ENCODE measurements at regions not wholly inside any gene's neighbourhood (a gene's known extent, or its start where the extent isn't known, plus 50 kb on each side); places are given as distances from the start of the nearest gene placed in this dataset.

DNA sequence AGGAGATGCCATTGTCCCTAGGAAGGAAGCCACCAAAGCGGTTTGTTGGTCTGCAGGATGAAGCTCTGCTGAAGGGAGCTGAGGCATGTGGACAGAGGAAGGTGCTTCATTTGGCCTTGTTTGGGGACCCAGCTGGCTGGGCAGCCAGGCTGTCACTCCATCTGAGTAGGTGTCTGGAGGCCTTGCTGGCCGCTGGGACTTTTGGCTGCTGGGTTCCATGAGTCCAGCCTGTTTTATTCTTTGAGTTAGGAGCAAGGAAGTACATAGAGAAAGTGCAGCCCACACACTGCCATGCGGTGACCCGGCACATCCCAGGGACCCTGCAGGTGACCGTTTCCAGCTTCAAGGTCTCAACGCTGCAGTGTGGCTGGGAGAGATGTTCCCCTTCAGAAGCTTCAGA lies 251.2 kb upstream of the IRX4 start:
- TF ChIP-seq, protein P1, sequence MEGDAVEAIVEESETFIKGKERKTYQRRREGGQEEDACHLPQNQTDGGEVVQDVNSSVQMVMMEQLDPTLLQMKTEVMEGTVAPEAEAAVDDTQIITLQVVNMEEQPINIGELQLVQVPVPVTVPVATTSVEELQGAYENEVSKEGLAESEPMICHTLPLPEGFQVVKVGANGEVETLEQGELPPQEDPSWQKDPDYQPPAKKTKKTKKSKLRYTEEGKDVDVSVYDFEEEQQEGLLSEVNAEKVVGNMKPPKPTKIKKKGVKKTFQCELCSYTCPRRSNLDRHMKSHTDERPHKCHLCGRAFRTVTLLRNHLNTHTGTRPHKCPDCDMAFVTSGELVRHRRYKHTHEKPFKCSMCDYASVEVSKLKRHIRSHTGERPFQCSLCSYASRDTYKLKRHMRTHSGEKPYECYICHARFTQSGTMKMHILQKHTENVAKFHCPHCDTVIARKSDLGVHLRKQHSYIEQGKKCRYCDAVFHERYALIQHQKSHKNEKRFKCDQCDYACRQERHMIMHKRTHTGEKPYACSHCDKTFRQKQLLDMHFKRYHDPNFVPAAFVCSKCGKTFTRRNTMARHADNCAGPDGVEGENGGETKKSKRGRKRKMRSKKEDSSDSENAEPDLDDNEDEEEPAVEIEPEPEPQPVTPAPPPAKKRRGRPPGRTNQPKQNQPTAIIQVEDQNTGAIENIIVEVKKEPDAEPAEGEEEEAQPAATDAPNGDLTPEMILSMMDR (IDR thresholded peaks at IDR 0.05; ENCODE audit: extremely low read depth, missing control alignments) = no peak

GRCh38 chr5:2133080-2133479 lies 250.4 kb upstream of the IRX4 start:
- TF ChIP-seq, protein P1 (IDR thresholded peaks at IDR 0.05; ENCODE audit: extremely low read depth, missing control alignments) = no peak
- DNase-seq (ENCODE audit: low spot score) = no peak

More for the DNA sequence above, 251.2 kb upstream of the IRX4 start:
- DNase-seq (ENCODE audit: low spot score) = no peak

DNA sequence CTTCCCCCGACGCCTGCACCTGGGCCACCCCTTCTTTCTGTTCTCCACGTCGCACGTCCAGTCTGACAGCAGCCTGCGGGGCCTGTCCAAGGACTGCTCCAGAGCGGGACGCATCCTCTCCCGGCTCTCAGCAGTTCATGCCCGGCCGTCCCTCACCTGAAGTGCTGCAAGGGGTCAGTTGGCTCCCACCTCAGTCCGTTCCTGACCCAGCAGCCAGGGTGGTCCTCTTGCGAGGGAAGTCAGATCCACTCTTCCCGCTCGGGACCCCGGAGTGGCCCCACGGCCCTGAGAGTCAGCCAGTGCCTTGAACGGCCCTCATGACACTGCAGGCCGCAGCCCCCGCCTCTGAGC lies 249.7 kb upstream of the IRX4 start:
- no peak for DNase-seq (ENCODE audit: low spot score)
- TF ChIP-seq, protein P1 (IDR thresholded peaks at IDR 0.05; ENCODE audit: extremely low read depth, missing control alignments) = no peak

- TF ChIP-seq, protein P1 (IDR thresholded peaks at IDR 0.05; ENCODE audit: extremely low read depth, missing control alignments) = no peak
- no peak for DNase-seq (ENCODE audit: low spot score)
Observed at GRCh38 chr5:2131826-2132496, 249.2 kb upstream of the IRX4 start.

GRCh38 chr5:2131196-2131595 lies 248.5 kb upstream of the IRX4 start:
- TF ChIP-seq, protein P1 (IDR thresholded peaks at IDR 0.05; ENCODE audit: extremely low read depth, missing control alignments) = no peak
- no peak for DNase-seq (ENCODE audit: low spot score)

- DNase-seq (ENCODE audit: low spot score) = no peak
- TF ChIP-seq, protein P1 (IDR thresholded peaks at IDR 0.05; ENCODE audit: extremely low read depth, missing control alignments) = no peak
Observed at GRCh38 chr5:2130361-2130760, 247.6 kb upstream of the IRX4 start.

DNA sequence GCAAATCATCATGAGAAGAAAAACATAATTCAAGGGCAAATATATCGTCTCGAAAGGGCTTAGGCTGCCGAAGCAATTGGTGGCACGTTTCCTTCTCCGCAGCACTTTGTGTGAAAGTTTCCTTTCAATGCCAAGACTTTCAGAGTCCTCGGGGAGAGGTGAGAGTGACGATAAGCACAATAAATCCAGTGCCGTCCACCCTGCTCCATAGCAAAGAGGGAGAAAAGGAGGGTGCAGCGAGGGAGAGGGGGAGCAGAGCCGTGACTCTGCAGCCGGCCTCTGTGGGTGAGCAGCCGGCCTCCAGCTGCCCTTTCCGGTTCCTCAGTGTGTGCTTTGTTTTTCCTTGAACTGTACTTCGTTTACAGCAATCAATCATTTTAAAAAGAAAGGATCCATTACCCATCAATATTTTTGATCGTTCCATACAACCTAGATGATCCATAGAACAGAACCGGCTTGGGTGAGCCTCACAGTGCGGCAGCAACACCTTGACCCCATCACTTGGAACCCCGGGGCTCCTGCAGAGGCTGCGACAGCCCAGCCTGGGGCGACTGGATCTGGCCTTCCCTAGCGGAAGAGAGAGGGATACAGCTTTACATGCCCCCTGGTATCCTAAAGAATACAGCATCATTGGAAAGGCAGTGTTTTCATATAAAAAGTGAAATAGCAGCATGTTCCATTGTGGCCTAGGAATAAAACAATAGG lies 247.0 kb upstream of the IRX4 start:
- TF ChIP-seq, protein P1 (IDR thresholded peaks at IDR 0.05; ENCODE audit: extremely low read depth, missing control alignments) = no peak
- no peak for DNase-seq (ENCODE audit: low spot score)

All from GM20000 (cell line).